ENCODE measurements at regions not wholly inside any gene's neighbourhood (a gene's known extent, or its start where the extent isn't known, plus 50 kb on each side); places are given as distances from the start of the nearest gene placed in this dataset.

DNA sequence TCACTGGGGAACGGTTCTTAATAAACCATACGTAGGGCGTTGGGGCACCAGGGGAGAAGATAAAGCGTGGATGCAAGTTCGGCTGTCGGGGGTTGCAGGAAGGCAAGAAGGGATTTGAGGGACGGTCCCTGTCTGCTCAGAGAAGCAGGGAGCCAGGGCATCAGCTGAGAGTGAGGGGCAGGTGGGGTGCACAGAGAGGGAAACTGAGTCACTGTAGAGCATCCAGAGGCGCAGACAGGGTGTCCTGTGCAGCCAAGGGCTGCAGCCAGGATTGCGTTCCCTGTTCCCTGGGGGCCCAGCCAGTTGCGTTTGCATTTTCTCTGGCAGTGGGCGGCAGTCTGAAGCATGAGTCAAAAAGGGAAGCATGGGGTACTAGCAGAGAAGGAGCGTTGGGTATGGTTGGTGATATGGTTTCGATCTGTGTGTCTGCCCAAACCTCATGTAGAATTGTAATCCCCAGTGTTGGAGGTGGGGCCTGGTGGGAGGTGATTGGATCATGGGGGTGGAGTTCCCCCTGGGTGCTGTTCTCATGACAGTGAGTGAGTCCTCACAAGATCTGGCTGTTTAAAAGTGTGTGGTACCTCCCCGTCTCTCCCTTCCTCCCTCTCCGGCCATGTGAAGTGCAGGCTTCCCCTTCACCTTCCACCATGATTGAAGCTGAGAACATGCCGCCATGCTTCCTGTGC is 202.9 kb downstream of the NDUFA10 start:
- dilution Hi-C loops (cut with MboI; ENCODE audit: extremely low pct_ligation_motif_present, low sequenced_read_pairs) = no loop called here
- CTCF ChIA-PET = no interaction called here

More for the DNA sequence above, 202.9 kb downstream of the NDUFA10 start:
- FAIRE-seq (no peak), DNase-seq (ENCODE audit: low read depth, low spot score) (no peak)
- no peaks in the 10 kb centered on the region for H3K27me3 ChIP-seq (ENCODE audit: control insufficient read depth in 2 of 2, insufficient read depth in 2 of 2, low read length in 2 of 2)
- intact Hi-C loops (cut with micrococcal nuclease) = no loop called here
- no peaks in the 10 kb centered on the region for H4K20me1 ChIP-seq (replicated peaks; ENCODE audit: control insufficient read depth, extremely low read depth, insufficient read depth, low read length)
- POLR2A ChIA-PET = no interaction called here
- H3K9me3 ChIP-seq (replicated peaks; ENCODE audit: control insufficient read depth, insufficient read depth, low read length) = no peaks in the 10 kb centered on the region
- H3K79me2 ChIP-seq (ENCODE audit: control insufficient read depth, insufficient read depth, low read length) = no peaks in the 10 kb centered on the region
- H3K36me3 ChIP-seq (ENCODE audit: control insufficient read depth in 2 of 2, extremely low read depth in 1 of 2, insufficient read depth in 2 of 2, low read length in 2 of 2) = no peaks in the 10 kb centered on the region
- no TSS peak for BruUV-seq (replicated peaks)
- no peak overlapping the region for H2AFZ ChIP-seq (ENCODE audit: low read depth, low read length)
- no peaks in the 10 kb centered on the region for H3K9me1 ChIP-seq (replicated peaks; ENCODE audit: control insufficient read depth, extremely low read depth, insufficient read depth, low read length)
- H3K9ac ChIP-seq (replicated peaks; ENCODE audit: extremely low read depth, insufficient read depth, low read length) = no peak overlapping the region
- TF ChIP-seq MYC (IDR thresholded peaks at IDR 0.05; ENCODE audit: low read depth, low read length) = no peak
- no peak for TF ChIP-seq EZH2 (IDR thresholded peaks at IDR 0.05; ENCODE audit: borderline replicate concordance, low read depth, low read length, severe bottlenecking)
- TF ChIP-seq POLR2AphosphoS5 (IDR thresholded peaks at IDR 0.05; ENCODE audit: insufficient read depth, low read depth, low read length) = no peak
- TF ChIP-seq, protein P1, sequence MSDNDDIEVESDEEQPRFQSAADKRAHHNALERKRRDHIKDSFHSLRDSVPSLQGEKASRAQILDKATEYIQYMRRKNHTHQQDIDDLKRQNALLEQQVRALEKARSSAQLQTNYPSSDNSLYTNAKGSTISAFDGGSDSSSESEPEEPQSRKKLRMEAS (IDR thresholded peaks at IDR 0.05; ENCODE audit: insufficient read depth, insufficient read length) = no peak
- TF ChIP-seq GATA2 (IDR thresholded peaks at IDR 0.05; ENCODE audit: insufficient read depth, insufficient read length, low read depth, low read length) = no peak
- no peak for TF ChIP-seq POLR2A (IDR thresholded peaks at IDR 0.05; ENCODE audit: low read depth, low read length)
- TF ChIP-seq, protein P2, sequence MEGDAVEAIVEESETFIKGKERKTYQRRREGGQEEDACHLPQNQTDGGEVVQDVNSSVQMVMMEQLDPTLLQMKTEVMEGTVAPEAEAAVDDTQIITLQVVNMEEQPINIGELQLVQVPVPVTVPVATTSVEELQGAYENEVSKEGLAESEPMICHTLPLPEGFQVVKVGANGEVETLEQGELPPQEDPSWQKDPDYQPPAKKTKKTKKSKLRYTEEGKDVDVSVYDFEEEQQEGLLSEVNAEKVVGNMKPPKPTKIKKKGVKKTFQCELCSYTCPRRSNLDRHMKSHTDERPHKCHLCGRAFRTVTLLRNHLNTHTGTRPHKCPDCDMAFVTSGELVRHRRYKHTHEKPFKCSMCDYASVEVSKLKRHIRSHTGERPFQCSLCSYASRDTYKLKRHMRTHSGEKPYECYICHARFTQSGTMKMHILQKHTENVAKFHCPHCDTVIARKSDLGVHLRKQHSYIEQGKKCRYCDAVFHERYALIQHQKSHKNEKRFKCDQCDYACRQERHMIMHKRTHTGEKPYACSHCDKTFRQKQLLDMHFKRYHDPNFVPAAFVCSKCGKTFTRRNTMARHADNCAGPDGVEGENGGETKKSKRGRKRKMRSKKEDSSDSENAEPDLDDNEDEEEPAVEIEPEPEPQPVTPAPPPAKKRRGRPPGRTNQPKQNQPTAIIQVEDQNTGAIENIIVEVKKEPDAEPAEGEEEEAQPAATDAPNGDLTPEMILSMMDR (IDR thresholded peaks at IDR 0.05; ENCODE audit: extremely low read depth in 1 of 2, insufficient read depth in 1 of 2, low read depth in 1 of 2, low read length in 2 of 2) = no peak
- no peak for TF ChIP-seq FOS (IDR thresholded peaks at IDR 0.05; ENCODE audit: borderline replicate concordance, insufficient read depth, low read length)
- TF ChIP-seq JUN (IDR thresholded peaks at IDR 0.05; ENCODE audit: borderline replicate concordance, insufficient read depth, insufficient read length, low read depth) = no peak
- H3K4me1 ChIP-seq (ENCODE audit: control insufficient read depth, extremely low read depth, insufficient read depth, low read length) = no peaks in the 10 kb centered on the region
- H3K4me3 ChIP-seq (replicated peaks in 1 of 3; ENCODE audit: insufficient read depth in 1 of 3, low read depth in 1 of 3, low read length in 3 of 3) = no peak overlapping the region
- no peak overlapping the region for H3K4me2 ChIP-seq (ENCODE audit: insufficient read depth, low read length)
- H3K27ac ChIP-seq (ENCODE audit: insufficient read depth, low read depth, low read length) = no peak overlapping the region
